Tongue (tissue), 1 donor: ENCODE measurements at regions not wholly inside any gene's neighbourhood (a gene's known extent, or its start where the extent isn't known, plus 50 kb on each side); places are given as distances from the start of the nearest gene placed in this dataset.
"Not testable (repeated sequence)": the region's sequence is repeated elsewhere in the genome, so short reads cannot be mapped to it uniquely, and the experiment has no call there.

Source experiments
- DNase-seq: peaks from one replicate; pipeline ENCODE4 v3.0.0-alpha.2; 2015

DNA sequence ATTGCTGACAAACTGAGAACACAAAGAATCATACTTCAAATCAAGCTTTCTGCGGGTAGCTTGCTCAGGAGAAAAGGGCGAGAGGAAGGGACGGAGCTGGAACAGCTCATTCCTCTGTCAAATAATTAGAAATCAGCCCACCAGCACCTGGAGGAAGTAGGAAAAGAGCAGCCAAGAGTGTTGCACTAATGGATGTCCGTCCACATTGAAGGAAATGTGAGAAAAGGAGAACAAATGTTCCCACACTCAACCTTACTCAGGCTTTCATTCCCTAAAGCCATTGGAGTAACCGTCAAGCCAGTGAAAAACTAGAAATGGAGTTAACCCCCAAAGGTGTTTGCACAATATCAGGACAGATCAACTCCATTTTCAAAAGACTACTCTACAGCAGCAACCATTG is 233.0 kb upstream of the PRKD1 start:
- DNase-seq, result no peak

DNA sequence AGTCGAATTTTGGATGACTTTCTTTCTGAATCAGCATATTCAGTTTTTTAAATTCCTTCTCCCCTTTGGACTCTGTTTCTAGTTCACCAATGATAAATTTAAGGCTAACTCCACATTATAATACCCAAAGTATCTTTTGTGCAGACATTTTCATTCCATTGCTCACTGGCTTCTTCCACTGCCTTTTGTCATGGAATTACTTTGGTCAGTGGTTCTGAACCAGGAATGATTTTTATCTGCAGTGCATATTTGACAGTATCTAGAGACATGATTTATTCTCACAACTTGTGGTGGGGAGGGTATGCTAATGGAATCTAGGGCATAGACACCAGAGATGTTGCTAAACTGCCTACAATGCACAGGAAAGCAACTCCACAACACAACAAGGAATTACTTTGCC is 234.4 kb upstream of the PRKD1 start:
- no peak for DNase-seq

DNA sequence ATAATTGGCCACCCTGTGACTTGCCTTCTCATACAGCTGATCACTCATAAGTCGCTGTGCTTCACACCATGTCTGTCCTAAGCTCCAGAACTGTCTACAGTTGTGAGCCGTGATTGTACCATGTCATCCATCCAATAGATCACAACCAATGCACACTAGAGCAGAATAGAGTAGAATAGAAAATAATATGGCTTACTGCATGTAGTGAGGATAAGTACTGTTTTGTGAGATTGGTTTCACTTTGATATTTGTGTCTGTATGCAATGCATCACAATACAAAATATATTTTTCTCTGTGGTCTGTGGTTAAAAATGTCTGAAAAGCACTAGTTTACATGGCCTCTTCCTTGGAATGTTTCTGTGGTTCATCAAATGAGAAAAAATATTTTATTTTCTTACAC is 237.6 kb upstream of the PRKD1 start:
- DNase-seq, result no peak

DNA sequence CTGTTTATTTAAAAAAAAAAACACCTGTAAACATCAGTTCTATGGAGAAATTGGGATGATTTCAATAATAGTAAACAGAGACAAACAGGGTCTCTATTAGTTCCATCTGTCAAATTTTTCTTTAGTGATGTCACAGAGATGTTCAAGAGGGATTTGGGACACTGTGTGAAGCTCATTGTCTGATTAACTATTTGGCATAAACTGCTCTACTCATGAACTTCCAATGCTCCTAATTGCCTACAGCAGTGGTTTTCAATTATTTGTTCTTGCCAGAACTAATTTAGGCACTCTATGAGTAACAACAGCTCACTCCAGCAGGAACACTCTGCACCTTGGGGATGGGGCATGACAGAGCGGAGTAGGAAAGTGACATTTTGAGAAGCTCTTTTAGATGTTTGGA is 250.1 kb upstream of the PRKD1 start:
- peak; percentile 60 for DNase-seq

DNA sequence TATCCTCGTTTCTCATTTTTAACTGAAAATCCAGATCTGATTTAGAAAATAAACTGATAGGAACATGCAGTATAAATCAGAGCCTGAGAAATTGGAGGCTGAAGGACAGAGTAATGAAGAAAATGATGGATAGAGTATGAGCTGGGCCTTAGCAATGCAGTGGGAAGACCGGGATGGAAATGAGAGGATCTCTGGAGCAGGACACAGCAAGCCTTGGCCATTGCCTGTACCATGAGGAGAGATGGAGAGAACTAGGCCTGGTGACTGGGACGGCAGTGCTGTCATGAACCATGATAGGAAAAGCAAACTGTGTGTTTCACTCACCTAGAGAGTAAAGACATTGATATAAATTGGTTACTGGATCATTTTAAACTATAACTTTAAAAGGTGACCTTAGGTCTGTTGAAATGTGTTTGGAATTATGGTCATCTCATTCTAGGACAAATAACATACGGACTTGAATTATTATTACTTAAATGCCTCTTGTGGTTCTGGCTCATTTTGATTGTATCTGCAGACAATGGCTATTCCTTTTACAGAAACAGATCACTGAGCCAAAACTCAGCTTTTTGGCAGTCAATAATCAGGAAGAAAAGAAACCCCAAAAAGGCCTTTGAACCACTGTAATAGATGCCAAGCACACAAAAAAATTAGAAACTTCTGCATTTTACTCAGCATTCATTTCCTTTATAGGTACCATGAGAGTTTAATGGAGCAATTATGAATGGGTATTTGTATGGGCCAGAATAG is 251.9 kb upstream of the PRKD1 start:
- no peak for DNase-seq

DNA sequence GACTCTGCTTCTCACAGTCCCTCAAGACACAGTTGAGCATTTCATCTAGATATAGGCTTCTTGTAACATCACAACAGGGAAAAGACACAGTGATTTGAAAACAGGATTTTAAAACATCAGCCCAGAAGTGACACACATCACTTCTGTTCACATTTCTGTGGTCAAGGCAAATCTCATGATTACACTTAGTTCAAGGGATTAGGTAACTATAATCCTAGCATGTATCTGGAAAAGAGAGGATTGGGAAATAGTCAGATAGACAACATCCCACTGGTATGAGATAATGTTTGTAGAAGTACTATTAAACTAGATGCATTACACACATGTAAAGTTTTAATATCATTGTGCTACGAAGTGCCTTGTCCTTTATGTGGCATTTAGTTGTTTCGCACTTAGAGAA is 252.6 kb upstream of the PRKD1 start:
- no peak for DNase-seq

DNA sequence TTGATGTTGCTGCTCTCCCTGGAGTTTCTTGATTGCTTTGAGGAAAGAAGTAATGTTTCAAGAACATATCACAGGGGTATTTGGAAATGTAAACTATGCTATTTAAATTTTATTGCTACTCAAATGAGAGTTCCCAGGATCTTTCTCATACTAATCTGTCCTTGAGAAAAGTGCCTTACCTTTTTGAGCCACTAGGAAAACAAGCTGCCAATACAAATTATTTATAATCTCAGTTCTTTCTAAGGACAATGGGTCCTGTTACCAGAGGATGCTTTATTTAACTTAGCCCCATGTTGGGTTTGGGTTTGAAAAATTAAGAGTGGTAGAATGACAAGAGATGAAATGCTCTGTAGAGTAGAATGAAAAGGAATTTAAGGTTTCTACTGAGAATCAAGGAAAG is 258.2 kb upstream of the PRKD1 start:
- DNase-seq, result no peak

DNA sequence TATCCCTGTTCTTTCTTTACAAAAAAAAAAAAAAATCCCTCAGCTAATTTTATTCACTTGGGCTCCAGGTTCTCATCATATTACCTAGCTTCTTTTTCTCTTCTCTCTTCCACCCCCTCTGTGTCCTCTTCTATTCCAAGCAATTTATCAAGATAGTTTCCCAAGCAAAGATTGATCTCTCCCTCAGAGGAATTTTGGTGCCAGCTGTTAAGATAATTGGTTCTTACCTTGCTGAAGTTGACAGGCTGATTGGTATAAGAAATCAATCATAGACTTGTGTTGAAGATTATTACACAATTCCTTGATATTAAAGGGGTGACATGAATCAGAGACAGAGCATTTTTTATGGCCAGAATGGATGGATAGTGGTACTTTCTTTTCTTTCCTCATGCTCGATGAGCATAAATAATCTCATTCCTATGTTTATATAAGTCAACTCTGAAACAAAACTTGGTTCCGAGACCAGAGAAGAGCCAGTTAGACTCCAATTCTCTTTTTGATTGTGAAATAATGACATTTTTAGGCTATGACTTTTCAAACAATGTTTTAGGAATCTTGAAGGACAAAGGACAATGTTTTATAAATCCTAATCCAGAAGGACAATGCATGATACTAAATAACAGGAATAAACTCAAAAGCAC is 264.1 kb upstream of the PRKD1 start:
- no peak for DNase-seq

DNA sequence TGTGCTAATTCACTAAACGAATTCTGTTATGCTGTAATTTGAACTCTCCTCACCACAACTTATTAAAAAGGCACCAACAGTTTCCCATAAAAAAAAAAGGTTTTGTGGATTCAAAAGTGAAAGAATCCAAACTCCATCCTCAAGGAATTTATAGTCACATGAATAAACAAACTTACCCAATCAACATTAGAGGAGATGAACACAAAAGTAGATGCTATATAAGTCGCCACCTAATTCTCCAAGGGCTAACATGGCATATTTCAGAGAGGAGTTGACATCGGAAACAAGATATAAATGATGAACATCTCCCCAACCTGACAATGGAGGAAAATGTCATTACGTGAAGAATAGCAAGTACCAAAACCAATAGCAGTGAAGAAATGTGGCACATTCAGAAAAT is 265.5 kb upstream of the PRKD1 start:
- no peak for DNase-seq

DNA sequence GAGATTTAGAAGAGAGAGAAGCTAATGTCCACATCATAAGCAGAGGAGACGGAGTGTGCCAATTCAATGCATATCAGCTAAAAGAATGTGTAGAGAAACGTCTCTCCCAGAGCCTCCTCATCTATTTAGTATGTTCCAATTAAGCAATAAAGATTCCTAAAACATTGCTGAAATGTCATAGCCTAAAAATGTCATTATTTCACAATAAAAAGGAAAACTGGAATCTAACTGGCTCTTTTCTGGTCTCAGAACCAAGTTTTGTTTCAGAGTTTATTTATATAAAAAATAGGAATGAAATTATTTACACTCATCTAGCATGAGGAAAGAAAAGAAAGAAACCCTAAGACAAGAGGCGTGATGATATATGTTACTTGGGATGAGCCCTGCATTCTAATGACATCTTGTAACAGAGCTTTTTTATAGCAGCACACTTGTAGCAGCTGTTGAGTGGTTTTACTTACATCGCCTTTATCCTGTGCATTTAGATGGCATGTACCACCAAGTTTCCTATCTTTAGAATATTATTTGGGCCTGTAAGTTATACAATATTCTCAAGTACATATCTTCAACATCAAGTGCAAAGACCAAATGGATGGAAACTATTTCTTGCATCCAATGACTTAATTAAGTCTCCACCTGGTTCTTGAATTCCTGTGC is 266.3 kb upstream of the PRKD1 start:
- peak; percentile 69 for DNase-seq

DNA sequence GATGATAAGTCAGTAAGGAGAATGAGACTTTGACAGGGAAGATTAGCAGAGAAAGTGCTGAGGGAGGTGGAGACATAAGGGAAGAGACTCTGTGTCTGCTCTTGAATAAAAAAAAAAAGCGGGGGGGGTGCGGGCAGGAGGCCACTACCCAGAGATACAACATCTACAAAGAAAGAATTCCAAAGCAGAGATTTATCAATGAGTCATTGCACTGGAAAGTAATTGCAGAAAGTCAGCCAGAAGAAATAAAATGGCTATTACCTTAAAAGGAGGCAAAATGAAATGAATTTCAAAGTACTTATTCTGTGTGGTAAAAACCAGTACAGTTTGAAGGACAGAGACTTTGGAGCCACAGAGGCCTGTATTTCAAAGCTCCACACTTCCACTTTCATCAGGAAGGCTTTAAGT is 267.1 kb upstream of the PRKD1 start:
- DNase-seq, result peak; percentile 25

DNA sequence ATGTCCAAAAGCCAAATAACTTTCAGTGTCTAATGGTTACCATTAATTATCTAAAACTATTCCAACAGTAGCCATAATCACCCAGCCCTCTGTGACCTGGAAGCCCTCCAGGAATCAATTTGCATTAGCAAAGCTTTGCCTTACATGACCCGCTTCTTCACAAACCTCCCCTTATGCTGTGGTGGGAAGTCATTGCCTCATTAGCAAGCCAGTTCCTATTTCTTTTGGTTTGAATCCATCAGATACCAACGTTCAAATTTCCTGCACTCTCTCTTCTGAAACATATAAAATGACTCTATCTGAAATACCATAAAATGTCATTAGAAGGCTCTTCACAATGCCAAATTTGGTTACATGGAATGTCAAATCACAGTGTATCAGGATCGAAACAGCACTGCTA is 268.3 kb upstream of the PRKD1 start:
- DNase-seq, result no peak

DNA sequence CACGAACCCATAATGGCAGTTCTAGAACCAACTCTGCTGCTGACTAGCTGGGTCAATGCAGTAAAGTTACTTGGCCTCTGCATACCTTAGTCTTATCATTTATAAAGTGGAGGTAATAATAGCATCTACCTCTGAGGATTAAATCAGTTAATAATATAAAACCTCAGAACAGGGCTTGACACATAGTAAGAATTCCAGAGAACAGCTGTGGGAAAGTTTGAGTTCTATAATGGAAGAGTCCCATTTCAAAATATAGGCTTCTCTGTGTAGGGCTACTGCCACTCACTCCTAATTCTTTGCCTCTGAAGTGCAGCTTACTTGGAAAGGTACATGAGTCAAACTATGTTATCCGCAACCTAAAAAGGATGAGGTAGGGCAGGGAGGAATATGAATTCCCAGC is 269.2 kb upstream of the PRKD1 start:
- DNase-seq, result peak; percentile 48

DNA sequence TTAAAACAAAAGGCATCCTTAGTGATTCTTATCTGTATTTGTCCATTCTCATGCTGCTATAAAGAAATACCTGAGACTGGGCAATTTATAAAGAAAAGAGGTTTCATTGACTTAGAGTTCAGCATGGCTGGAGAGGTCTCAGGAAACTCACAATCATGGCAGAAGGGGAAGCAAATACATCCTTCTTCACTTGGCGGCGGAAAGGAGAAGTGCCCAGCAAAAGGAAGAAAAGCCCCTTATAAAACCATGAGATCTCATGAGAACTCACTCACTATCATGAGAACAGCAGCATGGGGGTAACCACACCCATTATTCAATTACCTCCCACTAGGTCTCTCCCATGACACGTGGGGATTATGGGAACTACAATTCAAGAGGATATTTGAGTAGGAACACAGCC is 271.1 kb upstream of the PRKD1 start:
- DNase-seq, result not testable (repeated sequence)

DNA sequence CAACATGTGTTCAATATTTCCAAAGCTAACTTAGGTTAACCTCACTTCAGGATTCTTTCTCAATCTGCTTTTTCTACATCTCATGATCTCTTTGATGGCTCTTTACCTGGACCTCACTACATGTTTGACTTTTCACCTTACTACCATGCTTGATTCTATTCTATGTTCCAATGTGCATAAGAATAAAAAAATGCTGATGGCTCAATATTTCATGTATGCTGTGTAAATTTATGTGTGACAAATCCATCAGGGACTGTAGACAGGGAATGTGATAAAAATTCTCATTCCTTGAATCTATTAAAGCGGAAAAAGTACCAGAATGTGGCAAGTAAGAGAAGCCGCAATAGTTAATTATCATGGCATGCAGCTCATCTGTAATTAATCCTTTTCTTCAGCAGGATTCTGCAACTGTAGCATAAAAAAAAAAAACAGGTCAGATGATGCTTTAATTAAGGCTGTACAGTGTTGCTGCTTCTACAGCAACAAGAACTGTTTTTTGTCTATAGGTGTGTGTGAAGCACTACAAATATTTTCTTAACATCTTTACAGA is 276.9 kb upstream of the PRKD1 start:
- no peak for DNase-seq

DNA sequence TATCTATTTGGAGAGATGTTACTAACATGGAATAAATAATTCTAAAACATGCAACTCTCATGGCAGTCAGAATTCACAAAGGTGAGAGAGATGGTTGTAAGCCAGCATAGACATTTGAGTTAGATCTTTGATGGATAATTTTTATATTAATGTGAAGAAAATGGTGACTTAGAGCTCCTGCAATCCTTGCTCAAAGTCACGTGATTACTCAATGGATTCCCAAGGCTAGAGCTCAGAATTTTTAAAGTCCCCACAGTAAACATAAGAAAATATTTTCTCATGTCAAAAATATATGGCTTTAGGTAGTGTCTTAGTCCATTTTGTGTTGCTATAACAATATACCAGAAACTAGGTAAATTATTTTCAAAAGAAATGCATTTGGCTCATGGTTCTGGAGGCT is 281.5 kb upstream of the PRKD1 start:
- DNase-seq, result no peak

DNA sequence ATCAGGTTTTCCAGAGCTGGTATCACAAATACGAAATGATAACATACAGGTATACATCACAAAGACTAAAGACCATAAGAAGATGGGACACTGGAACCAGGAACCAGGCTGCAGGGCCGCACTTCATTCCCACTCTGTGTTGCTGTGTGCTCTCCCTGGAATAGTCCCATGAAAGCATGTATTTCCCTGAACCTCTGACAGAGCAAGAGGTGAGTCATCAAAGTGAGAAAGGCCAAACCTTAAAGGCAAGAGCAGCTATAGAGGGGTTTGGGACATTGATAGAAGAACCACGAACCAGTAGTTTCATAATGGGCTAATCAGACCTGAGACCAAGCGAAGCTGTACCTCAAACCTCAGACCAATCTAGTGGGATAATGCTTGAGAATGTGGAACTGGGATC is 283.0 kb upstream of the PRKD1 start:
- DNase-seq, result no peak

DNA sequence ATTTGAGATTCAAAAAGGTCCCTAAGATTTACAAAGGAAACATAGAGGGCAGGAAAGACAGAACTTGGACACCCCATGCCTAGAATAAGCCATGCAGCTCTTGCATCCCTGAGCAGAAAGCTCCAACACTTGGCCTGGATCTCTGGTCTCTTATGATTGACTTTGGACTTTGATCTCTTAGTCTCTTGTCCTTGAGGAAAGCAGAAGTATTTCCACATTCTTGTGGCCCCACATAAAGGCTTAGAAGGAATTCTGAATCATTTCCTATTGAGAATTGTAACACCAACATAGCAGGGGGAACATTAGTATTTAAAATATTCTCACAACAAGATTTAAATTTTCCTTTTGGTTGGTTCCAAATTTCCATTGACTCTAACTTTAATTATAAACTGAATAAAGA is 283.7 kb upstream of the PRKD1 start:
- DNase-seq, result no peak

DNA sequence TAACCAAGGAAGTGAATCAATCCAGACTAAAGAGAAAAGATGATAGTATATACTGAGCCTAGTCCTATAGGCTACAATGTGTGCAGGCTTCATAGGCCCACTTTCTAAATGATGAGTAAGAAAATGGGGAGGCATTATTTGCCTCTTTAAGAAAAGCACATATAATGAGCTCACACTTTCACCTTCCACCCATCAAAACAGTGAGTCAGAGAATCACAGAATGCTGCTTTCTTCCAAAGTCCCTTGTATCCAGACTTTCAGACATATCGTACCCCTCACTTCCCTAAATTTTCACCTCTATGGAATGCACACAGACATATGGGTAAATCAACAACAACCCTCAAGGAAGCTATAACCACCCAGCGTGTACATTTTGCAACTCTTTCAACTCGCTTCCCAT is 286.4 kb upstream of the PRKD1 start:
- no peak for DNase-seq

DNA sequence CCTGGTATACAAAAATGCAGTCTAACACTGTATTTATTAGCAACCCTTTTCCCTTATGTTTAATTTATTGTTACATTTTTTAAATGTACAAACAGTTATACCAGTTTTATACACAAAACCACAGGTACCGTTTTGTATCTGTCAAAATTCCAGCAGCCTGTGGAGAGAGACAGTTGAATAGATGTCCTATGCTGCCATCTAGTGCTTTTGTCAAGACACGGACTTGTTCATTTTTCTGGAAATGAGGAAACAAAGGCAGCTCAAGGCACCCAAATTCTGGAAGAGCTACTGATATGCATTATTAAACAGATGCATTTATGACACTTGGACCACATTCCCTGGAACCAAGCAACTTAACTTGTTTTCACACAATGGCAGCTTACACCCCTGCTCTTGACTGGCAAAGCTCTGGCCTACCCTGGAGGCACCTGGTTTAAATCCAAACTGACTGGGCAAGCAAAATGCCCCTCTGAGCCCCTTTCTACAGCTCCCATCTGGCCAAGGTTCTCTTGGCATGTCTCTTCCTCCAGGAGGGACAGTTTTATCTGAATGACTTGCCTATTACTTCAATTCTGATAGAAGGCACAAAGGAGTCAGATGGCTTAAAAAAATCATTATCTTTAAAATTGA is 286.9 kb upstream of the PRKD1 start:
- DNase-seq, result peak; percentile 77

DNA sequence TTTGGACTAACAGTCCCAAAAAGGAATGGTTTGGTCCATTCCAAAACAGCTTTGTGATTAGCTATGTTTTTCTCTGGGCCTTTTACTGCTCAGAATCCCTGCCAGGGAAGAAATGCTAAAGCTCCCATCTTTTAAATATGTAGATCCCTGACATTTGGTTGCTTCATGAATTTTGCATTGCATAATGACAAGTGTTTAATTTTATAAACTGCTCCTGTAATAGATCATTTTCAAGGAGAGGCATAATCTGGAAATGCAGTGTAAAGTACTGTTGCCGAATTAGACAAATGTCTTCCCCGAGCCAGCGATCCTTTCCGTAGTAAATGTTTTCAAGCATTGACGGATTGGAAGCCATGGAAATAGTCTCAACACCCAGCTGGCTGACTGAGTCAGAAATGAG is 291.3 kb upstream of the PRKD1 start:
- no peak for DNase-seq

DNA sequence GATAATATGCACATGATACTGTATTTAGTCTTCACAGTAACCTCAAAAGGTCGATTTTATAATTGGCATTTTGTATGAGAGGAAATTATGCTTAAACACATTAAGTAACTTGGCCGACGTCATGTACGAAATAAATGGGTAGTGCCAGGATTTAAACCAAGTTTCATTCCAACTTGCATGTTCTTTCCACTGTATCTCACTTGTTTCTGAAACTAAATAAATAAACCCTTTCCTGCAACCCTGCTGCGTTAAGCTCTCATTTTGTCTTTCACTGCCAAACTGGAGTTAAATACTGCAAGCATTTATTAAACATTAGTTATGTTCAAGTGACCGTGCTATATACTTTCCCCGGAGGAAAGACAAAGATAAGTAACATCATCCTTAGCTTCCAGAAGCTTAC is 293.9 kb upstream of the PRKD1 start:
- no peak for DNase-seq

DNA sequence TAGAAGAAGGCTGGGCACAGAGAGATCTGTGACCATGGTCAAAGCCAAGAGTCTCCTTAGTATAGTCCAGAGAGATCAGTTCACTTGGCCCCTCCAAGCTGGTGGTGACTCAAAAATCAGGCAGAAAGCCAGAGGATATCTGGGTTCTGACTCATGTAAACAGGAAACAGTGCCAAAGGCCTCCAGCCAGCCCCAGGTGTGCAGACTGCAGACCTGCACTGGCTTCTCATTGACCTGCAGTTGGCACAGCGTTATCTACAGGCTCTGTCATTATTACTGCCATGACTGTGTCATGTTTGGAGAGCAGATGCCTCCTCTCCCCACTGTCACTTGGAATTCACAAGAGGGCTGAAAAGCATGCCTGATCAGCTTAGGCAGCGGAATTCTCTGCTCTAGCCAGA is 295.7 kb upstream of the PRKD1 start:
- DNase-seq, result peak; percentile 50
